K562 (cell line): ENCODE measurements at regions not wholly inside any gene's neighbourhood (a gene's known extent, or its start where the extent isn't known, plus 50 kb on each side); places are given as distances from the start of the nearest gene placed in this dataset.

ENCODE experiments used
- ATAC-seq: fragments of 200-7000 bp; cut with Tn5 transposase; 3 replicates; pipeline ENCODE4 v1.9.1; 2020; ENCODE audit warnings: moderate library complexity
- BruUV-seq: library from RNA; stranded (reverse); fragments of 400-500 nt; replicated peaks from 2 replicates; lab custom pipeline; 2021; lab: Mats Ljungman, UMichigan
- CTCF ChIA-PET: fragments of 300-600 bp; formaldehyde crosslinking; extraction: SDS; loops from one replicate; lab custom pipeline; 2021; ENCODE audit warnings: low intra/inter-chr PET ratio; lab: Yijun Ruan, JAX
- POLR2A ChIA-PET: fragments of 300-600, 350-650 bp; sonication (Branson Sonifier 250); formaldehyde crosslinking; extraction: SDS; loops from one replicate; lab custom pipeline; 2021; ENCODE audit warnings: antibody characterized with exemption, inconsistent platforms; lab: Yijun Ruan, JAX
- DNase-seq, 4 experiments: peaks; one replicate each; pipeline versions ENCODE4 v3.0.0 to v3.0.0-alpha.2; 2011 to 2018; ENCODE audit warnings: low spot score in 3 of 4, mixed read lengths in 3 of 4; ENCODE audit errors: extremely low read depth in 1 of 4
- FAIRE-seq: peaks from 2 replicates; lab custom pipeline; 2011; peaks lifted over from hg19 to GRCh38; lab: Jason Lieb, UNC
- H2AFZ ChIP-seq: 2 replicates; pipeline ENCODE4 v1.6.0; 2011; ENCODE audit warnings: low read depth, low read length, control low read depth, inconsistent platforms
- H3K27ac ChIP-seq: fragments of 200-600 bp; 3 replicates; pipeline ENCODE4 v1.8.0; 2011; ENCODE audit warnings: low read depth, mild to moderate bottlenecking, control low read depth, inconsistent platforms, low read length, moderate library complexity, mixed read lengths; ENCODE audit errors: extremely low read depth
- H3K27me3 ChIP-seq, 2 experiments: fragments of 300-600 bp in 1 of 2; 2 replicates in 1 of 2; 3 replicates in 1 of 2; pipeline versions ENCODE4 v1.6.0 to v1.8.0; 2011; ENCODE audit warnings: inconsistent platforms in 2 of 2, low read length in 2 of 2, mild to moderate bottlenecking in 1 of 2, mixed read lengths in 1 of 2, moderate library complexity in 1 of 2; ENCODE audit not compliant: control insufficient read depth in 2 of 2, insufficient read depth in 2 of 2
- H3K36me3 ChIP-seq: fragments of 300-600 bp; 3 replicates; pipeline ENCODE4 v1.8.0; 2011; ENCODE audit warnings: mild to moderate bottlenecking, low read length, inconsistent platforms; ENCODE audit not compliant: control insufficient read depth, insufficient read depth
- H3K4me1 ChIP-seq, 2 experiments: fragments of 200-600 bp in 1 of 2; replicated peaks in 1 of 2; 2 replicates in 1 of 2; 3 replicates in 1 of 2; pipeline versions ENCODE4 v1.5.1 to v1.8.0; 2011; ENCODE audit warnings: inconsistent platforms in 2 of 2, low read length in 2 of 2, mild to moderate bottlenecking in 1 of 2, mixed read lengths in 1 of 2, moderate library complexity in 1 of 2; ENCODE audit not compliant: control insufficient read depth in 2 of 2, insufficient read depth in 2 of 2
- H3K4me2 ChIP-seq: 2 replicates; pipeline ENCODE4 v1.6.1; 2011; ENCODE audit warnings: low read length, control low read depth, inconsistent platforms, mixed read lengths; ENCODE audit not compliant: insufficient read depth
- H3K4me3 ChIP-seq: fragments of 200-600 bp; sonication (generic), shearing (Covaris generic); 2 replicates; pipeline ENCODE4 v1.5.1; 2016; ENCODE audit warnings: control low read depth, inconsistent platforms
- H3K79me2 ChIP-seq: fragments of 200-600 bp; 3 replicates; pipeline ENCODE4 v1.8.0; 2011; ENCODE audit warnings: low read length, inconsistent platforms; ENCODE audit not compliant: control insufficient read depth, insufficient read depth
- H3K9ac ChIP-seq, 2 experiments: 2 replicates each; pipeline versions ENCODE4 v1.6.0 to v1.6.1; 2011; ENCODE audit warnings: low read depth in 2 of 2, low read length in 2 of 2, control low read depth in 1 of 2, inconsistent platforms in 1 of 2, mild to moderate bottlenecking in 1 of 2, mixed read lengths in 1 of 2; ENCODE audit not compliant: insufficient read depth in 1 of 2
- H3K9me1 ChIP-seq: one replicate; pipeline ENCODE4 v1.6.0; 2011; ENCODE audit warnings: inconsistent platforms, mild to moderate bottlenecking, low read length, moderate library complexity; ENCODE audit not compliant: control insufficient read depth, insufficient read depth
- H3K9me3 ChIP-seq: replicated peaks from 2 replicates; pipeline ENCODE4 v1.5.1; 2011; ENCODE audit warnings: low read depth, low read length, inconsistent platforms; ENCODE audit not compliant: control insufficient read depth, insufficient read depth
- H4K20me1 ChIP-seq: replicated peaks from 2 replicates; pipeline ENCODE4 v1.6.1; 2011; ENCODE audit warnings: low read length, inconsistent platforms, mixed read lengths; ENCODE audit not compliant: control insufficient read depth, insufficient read depth
- MED1 ChIP-seq: sonication (generic); formaldehyde crosslinking; IDR thresholded peaks from 2 replicates; pipeline ENCODE4 v1.8.1; 2023; ENCODE audit warnings: missing genetic modification reagents, borderline replicate concordance
- THAP12 ChIP-seq: fragments of 250-450 bp; sonication (Bioruptor Pico); IDR thresholded peaks from 2 replicates; pipeline ENCODE4 v1.9.0; 2021; ENCODE audit warnings: mild to moderate bottlenecking, inconsistent platforms
- WGBS: fragments of 100-300 bp; shearing (Covaris generic); methylation state at CpG from one replicate; pipeline ENCODE4 v1.1.6; 2016; ENCODE audit warnings: low coverage, mixed read lengths; ENCODE audit not compliant: insufficient coverage; ENCODE audit errors: missing lambda C conversion rate; 5-methylcytosine and 5-hydroxymethylcytosine counted together
- in situ Hi-C: fragments of 300-500 bp; cut with MboI; formaldehyde crosslinking; loops from 4 replicates; pipeline ENCODE4 v1.15.0; 2018; ENCODE audit warnings: inconsistent platforms, mixed read lengths
- intact Hi-C: fragments of 100-400 bp; cut with micrococcal nuclease; formaldehyde crosslinking; loops from 2 replicates; pipeline ENCODE4 v1.14.2; 2022

- intact Hi-C loops = no loop called here
- peaks cover 0 to 12% of the 10 kb centered on the region in 2 experiments; a peak in 1 of 5 replicates for H3K27me3 ChIP-seq
- H3K79me2 ChIP-seq = no peaks in the 10 kb centered on the region
- ATAC-seq (no peak), DNase-seq (no peak), FAIRE-seq (no peak)
- in situ Hi-C loops = no loop called here
- no TSS peak for BruUV-seq
- no peak overlapping the region for H3K9ac ChIP-seq
- no peak overlapping the region for H3K4me2 ChIP-seq
- H2AFZ ChIP-seq = no peak overlapping the region
- no peaks in the 10 kb centered on the region for H3K4me1 ChIP-seq
- no peak for TF ChIP-seq THAP12 (CRISPR knock-in tag)
- no peak for TF ChIP-seq MED1 (CRISPR knock-in tag)
- H3K4me3 ChIP-seq = no peak overlapping the region
- ChIA-PET CTCF (no interaction called here), POLR2A (interaction anchor here (0.6 kb wide), 1 partner anchor 171 kb away, joined by 3 read pairs; no protein-coding TSS in a partner anchor)
- H3K9me3 ChIP-seq = no peaks in the 10 kb centered on the region
- no peaks in the 10 kb centered on the region for H4K20me1 ChIP-seq
- H3K9me1 ChIP-seq = no peaks in the 10 kb centered on the region
- WGBS = 0% methylated on average over 1 of the region's 1 CpG
- no peak overlapping the region for H3K27ac ChIP-seq
- H3K36me3 ChIP-seq = no peaks in the 10 kb centered on the region
Measured at GRCh38 chr6:25188232-25188631, 90.9 kb upstream of the CARMIL1 start.
